SK-N-SH (cell line): ENCODE measurements at regions not wholly inside any gene's neighbourhood (a gene's known extent, or its start where the extent isn't known, plus 50 kb on each side); places are given as distances from the start of the nearest gene placed in this dataset.

ENCODE experiments used
- CTCF ChIA-PET: fragments of 300-600, 350-600 bp; formaldehyde crosslinking; extraction: SDS; loops from one replicate; lab custom pipeline; 2021; lab: Yijun Ruan, JAX
- POLR2A ChIA-PET: fragments of 350-600 bp; sonication (Branson Sonifier 250); formaldehyde crosslinking; extraction: SDS; loops from one replicate; lab custom pipeline; 2020; ENCODE audit warnings: antibody characterized with exemption, inconsistent platforms; lab: Yijun Ruan, JAX
- DNase-seq: peaks from one replicate; pipeline ENCODE4 v3.0.0; 2012
- H2AFZ ChIP-seq: fragments of 200-600 bp; sonication (generic); 2 replicates; pipeline ENCODE4 v1.8.1; 2016; ENCODE audit warnings: antibody characterized with exemption, mild to moderate bottlenecking, low read depth
- H3F3A ChIP-seq: fragments of 200-600 bp; sonication (generic); replicated peaks from 2 replicates; pipeline ENCODE3; 2016; ENCODE audit warnings: antibody characterized with exemption, mild to moderate bottlenecking; ENCODE audit not compliant: insufficient read depth
- H3K27ac ChIP-seq, 2 experiments: fragments of 200-500 bp in 1 of 2; fragments of 200-600 bp in 1 of 2; sonication (Bioruptor generic) in 1 of 2; sonication (generic), shearing (Covaris generic) in 1 of 2; 2 replicates each; pipeline versions ENCODE4 v1.5.1 to v1.6.1; 2014 to 2016; ENCODE audit warnings: low read depth in 2 of 2, inconsistent platforms in 1 of 2, low read length in 1 of 2, mild to moderate bottlenecking in 1 of 2, mixed read lengths in 1 of 2
- H3K27me3 ChIP-seq: fragments of 200-600 bp; sonication (generic), shearing (Covaris generic); 2 replicates; pipeline ENCODE4 v1.6.1; 2016; ENCODE audit warnings: mixed run types; ENCODE audit not compliant: insufficient read depth
- H3K36me3 ChIP-seq, 2 experiments: fragments of 200-500 bp in 1 of 2; fragments of 200-600 bp in 1 of 2; sonication (Bioruptor generic) in 1 of 2; sonication (generic) in 1 of 2; replicated peaks in 1 of 2; 2 replicates each; pipeline versions ENCODE3 to v1.5.1; 2014 to 2016; ENCODE audit warnings: low read length in 1 of 2, mild to moderate bottlenecking in 1 of 2; ENCODE audit not compliant: insufficient read depth in 2 of 2, control insufficient read depth in 1 of 2
- H3K4me1 ChIP-seq, 2 experiments: fragments of 200-500 bp in 1 of 2; fragments of 200-600 bp in 1 of 2; sonication (Bioruptor generic) in 1 of 2; sonication (generic), shearing (Covaris generic) in 1 of 2; 2 replicates each; pipeline versions ENCODE4 v1.5.1 to v1.6.1; 2014 to 2016; ENCODE audit warnings: low read depth in 1 of 2, low read length in 1 of 2, mixed run types in 1 of 2; ENCODE audit not compliant: insufficient read depth in 2 of 2, control insufficient read depth in 1 of 2
- H3K4me2 ChIP-seq: fragments of 200-600 bp; sonication (generic), shearing (Covaris generic); 2 replicates; pipeline ENCODE4 v1.6.1; 2017; ENCODE audit warnings: mixed run types
- H3K4me3 ChIP-seq, 2 experiments: fragments of 200-500 bp in 1 of 2; fragments of 200-600 bp in 1 of 2; sonication (Bioruptor generic) in 1 of 2; sonication (generic), shearing (Covaris generic) in 1 of 2; 2 replicates each; pipeline versions ENCODE4 v1.5.1 to v1.8.1; 2014 to 2016; ENCODE audit warnings: low read depth in 2 of 2, inconsistent platforms in 1 of 2, low read length in 1 of 2, mild to moderate bottlenecking in 1 of 2, mixed read lengths in 1 of 2, moderate library complexity in 1 of 2
- H3K79me2 ChIP-seq: fragments of 200-600 bp; sonication (generic); 2 replicates; pipeline ENCODE4 v1.8.1; 2017; ENCODE audit warnings: mild to moderate bottlenecking; ENCODE audit not compliant: insufficient read depth
- H3K9ac ChIP-seq: fragments of 200-600 bp; sonication (generic); 2 replicates; pipeline ENCODE4 v1.6.1; 2017; ENCODE audit warnings: mixed run types
- H3K9me2 ChIP-seq: fragments of 200-600 bp; sonication (generic); 2 replicates; pipeline ENCODE4 v1.6.1; 2017; ENCODE audit warnings: mixed run types
- H3K9me3 ChIP-seq: fragments of 200-600 bp; sonication (generic); 2 replicates; pipeline ENCODE4 v1.6.1; 2017; ENCODE audit warnings: mixed run types, mild to moderate bottlenecking, moderate library complexity
- H4K20me1 ChIP-seq: fragments of 200-600 bp; sonication (generic); 2 replicates; pipeline ENCODE4 v1.6.1; 2017; ENCODE audit warnings: mild to moderate bottlenecking, mixed run types; ENCODE audit not compliant: insufficient read depth
- CHD2 ChIP-seq: fragments of 150-350 bp; IDR thresholded peaks from 2 replicates; pipeline ENCODE4 v1.6.1; 2018; ENCODE audit warnings: low read length; ENCODE audit not compliant: partially characterized antibody
- CTCF ChIP-seq: fragments of 200-600 bp; sonication (generic); IDR thresholded peaks from 2 replicates; pipeline ENCODE4 v1.6.1; 2017; ENCODE audit warnings: antibody characterized with exemption, mild to moderate bottlenecking, moderate library complexity
- ELF1 ChIP-seq: IDR thresholded peaks from 2 replicates; pipeline ENCODE4 v1.4.0; 2012
- EZH2phosphoT487 ChIP-seq: fragments of 200-600 bp; sonication (generic); IDR thresholded peaks from 2 replicates; pipeline ENCODE4 v1.6.1; 2017; ENCODE audit warnings: low read depth, mixed run types, mild to moderate bottlenecking, antibody characterized with exemption, moderate library complexity, borderline replicate concordance
- FOSL2 ChIP-seq: IDR thresholded peaks from 2 replicates; pipeline ENCODE4 v1.4.0; 2012; ENCODE audit warnings: low read depth, mild to moderate bottlenecking, moderate library complexity, borderline replicate concordance
- FOXM1 ChIP-seq: IDR thresholded peaks from 2 replicates; pipeline ENCODE4 v1.4.0; 2012; ENCODE audit warnings: low read depth, mild to moderate bottlenecking
- GABPA ChIP-seq: IDR thresholded peaks from 2 replicates; pipeline ENCODE4 v1.4.0; 2012; ENCODE audit warnings: low read depth, mild to moderate bottlenecking
- JUND ChIP-seq: IDR thresholded peaks from 2 replicates; pipeline ENCODE4 v1.4.0; 2012
- MEF2A ChIP-seq: IDR thresholded peaks from 2 replicates; pipeline ENCODE4 v1.4.0; 2012; ENCODE audit warnings: low read depth, borderline replicate concordance
- NFIC ChIP-seq: IDR thresholded peaks from 2 replicates; pipeline ENCODE4 v1.4.0; 2012; ENCODE audit warnings: borderline replicate concordance
- REST ChIP-seq: IDR thresholded peaks from 2 replicates; pipeline ENCODE4 v1.6.1; 2012; ENCODE audit warnings: mild to moderate bottlenecking, low read depth, low read length, moderate library complexity
- TEAD4 ChIP-seq: IDR thresholded peaks from 2 replicates; pipeline ENCODE4 v1.4.0; 2012; ENCODE audit warnings: mild to moderate bottlenecking, borderline replicate concordance; ENCODE audit not compliant: insufficient read depth
- WGBS: methylation state at CpG from one replicate; pipeline ENCODE4 v1.1.6; 2017; ENCODE audit warnings: low lambda C conversion rate; 5-methylcytosine and 5-hydroxymethylcytosine counted together

- H3K4me3 ChIP-seq = no peak overlapping the region
- H3K36me3 ChIP-seq = no peaks in the 10 kb centered on the region
- H3K9me2 ChIP-seq = no peaks in the 10 kb centered on the region
- no peak overlapping the region for H2AFZ ChIP-seq
- no peak overlapping the region for H3K4me2 ChIP-seq
- no peaks in the 10 kb centered on the region for H3K27me3 ChIP-seq
- ChIA-PET POLR2A (no interaction called here), CTCF (no interaction called here)
- no peak for DNase-seq
- 92% methylated on average over 1 of the region's 1 CpG for WGBS
- peaks cover 7% of the 10 kb centered on the region for H3F3A ChIP-seq
- no peaks in the 10 kb centered on the region for H4K20me1 ChIP-seq
- H3K9me3 ChIP-seq = no peaks in the 10 kb centered on the region
- H3K27ac ChIP-seq = no peak overlapping the region
- TF ChIP-seq CTCF (peak; percentile 30; the same call in 1 of the 2 replicates), ELF1 (no peak), CHD2 (no peak), EZH2phosphoT487 (no peak), MEF2A (no peak)
- TF ChIP-seq, all 33 proteins: peak for 1
- H3K9ac ChIP-seq = no peak overlapping the region
- peaks cover 14 to 18% of the 10 kb centered on the region in 2 experiments; a peak in 3 of 4 replicates for H3K4me1 ChIP-seq
- no peaks in the 10 kb centered on the region for H3K79me2 ChIP-seq
Measured at GRCh38 chr1:199287647-199288046, 648.8 kb downstream of the PTPRC start.

GRCh38 chr1:199290186-199290585 lies 651.3 kb downstream of the PTPRC start:
- no peaks in the 10 kb centered on the region for H3K9me2 ChIP-seq
- TF ChIP-seq FOSL2 = no peak
- TF ChIP-seq NFIC = no peak
- no peak for TF ChIP-seq TEAD4
- TF ChIP-seq JUND = no peak
- no peak for TF ChIP-seq GABPA
- no peak for TF ChIP-seq FOXM1
- TF ChIP-seq ELF1 = no peak
- TF ChIP-seq REST = no peak
- no peak for TF ChIP-seq MEF2A
- no peak for TF ChIP-seq CHD2
- DNase-seq = no peak

More at GRCh38 chr1:199290186-199290585, 651.3 kb downstream of the PTPRC start:
- H3K36me3 ChIP-seq = no peaks in the 10 kb centered on the region
- H4K20me1 ChIP-seq = no peaks in the 10 kb centered on the region
- peak overlapping the region in 1 of 2 experiments; percentile 65; a peak in 2 of 4 replicates for H3K27ac ChIP-seq
- no peak overlapping the region for H3K9ac ChIP-seq
- CTCF ChIA-PET = no interaction called here
- H3K4me3 ChIP-seq = no peak overlapping the region
- H3K4me2 ChIP-seq = no peak overlapping the region
- peaks cover 7% of the 10 kb centered on the region for H3F3A ChIP-seq
- no peaks in the 10 kb centered on the region for H3K27me3 ChIP-seq
- POLR2A ChIA-PET = no interaction called here
- no peaks in the 10 kb centered on the region for H3K9me3 ChIP-seq
- peaks cover 18 to 26% of the 10 kb centered on the region in 2 experiments; a peak in 3 of 4 replicates for H3K4me1 ChIP-seq
- no peaks in the 10 kb centered on the region for H3K79me2 ChIP-seq
- H2AFZ ChIP-seq = no peak overlapping the region
